ENCODE measurements at regions not wholly inside any gene's neighbourhood (a gene's known extent, or its start where the extent isn't known, plus 50 kb on each side); places are given as distances from the start of the nearest gene placed in this dataset.

DNA sequence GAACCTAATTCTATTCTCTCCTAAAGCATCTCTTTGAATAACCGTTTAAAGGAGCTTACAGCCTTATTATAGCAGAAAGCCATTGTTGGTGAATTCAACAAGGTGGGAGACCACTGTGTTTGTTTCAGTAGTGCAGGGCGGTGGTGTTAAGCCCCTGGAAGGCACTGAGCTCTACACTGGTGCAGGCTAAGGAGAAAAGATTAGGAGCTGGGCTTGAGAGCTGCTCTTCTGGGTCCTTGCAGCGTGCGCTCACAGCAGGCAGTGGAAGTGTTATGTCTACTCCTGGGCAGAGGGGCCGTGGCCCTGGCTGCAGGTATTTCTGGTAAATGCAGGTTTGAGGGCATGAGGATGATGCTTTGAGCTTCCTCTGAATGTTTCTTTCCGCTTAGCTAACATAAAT is 361.2 kb downstream of the RNF144B start:
- TF ChIP-seq CTCF (IDR thresholded peaks at IDR 0.05; ENCODE audit: low read depth, low read length) (no peak), POLR2A (IDR thresholded peaks at IDR 0.05; ENCODE audit: extremely low read depth, insufficient read length) (no peak), MYC (IDR thresholded peaks at IDR 0.05; ENCODE audit: low read depth, low read length) (no peak)
- TF ChIP-seq, protein P1, sequence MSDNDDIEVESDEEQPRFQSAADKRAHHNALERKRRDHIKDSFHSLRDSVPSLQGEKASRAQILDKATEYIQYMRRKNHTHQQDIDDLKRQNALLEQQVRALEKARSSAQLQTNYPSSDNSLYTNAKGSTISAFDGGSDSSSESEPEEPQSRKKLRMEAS (IDR thresholded peaks at IDR 0.05; ENCODE audit: low read depth, low read length): no peak
